ENCODE measurements at regions not wholly inside any gene's neighbourhood (a gene's known extent, or its start where the extent isn't known, plus 50 kb on each side); places are given as distances from the start of the nearest gene placed in this dataset.

DNA sequence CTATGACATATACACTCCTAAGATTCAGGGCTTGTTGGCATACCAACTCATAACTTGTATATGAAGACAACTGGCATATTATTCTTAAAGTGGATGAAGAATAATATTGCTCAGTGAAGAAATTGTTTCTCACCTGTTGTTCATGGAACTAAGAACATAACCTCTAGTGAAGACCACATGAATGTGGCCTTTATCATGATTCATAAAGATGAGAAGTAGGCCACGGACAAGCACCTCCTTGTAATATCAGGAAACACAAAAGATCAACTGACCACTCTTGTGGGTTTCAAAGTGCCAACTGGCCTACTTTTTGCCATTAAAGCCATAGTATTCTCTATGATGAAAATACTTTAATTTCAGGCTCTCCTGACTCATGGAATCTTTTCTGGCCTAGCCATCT lies 407.4 kb downstream of the GRB14 start:
- TF ChIP-seq EP300 (IDR thresholded peaks at IDR 0.05) (no peak), POLR2AphosphoS5 (IDR thresholded peaks at IDR 0.05) (no peak), POLR2A (IDR thresholded peaks at IDR 0.05) (no peak)

All from gastroesophageal sphincter (tissue), 2 donors.